ENCODE measurements at regions not wholly inside any gene's neighbourhood (a gene's known extent, or its start where the extent isn't known, plus 50 kb on each side); places are given as distances from the start of the nearest gene placed in this dataset.

GRCh38 chr15:92803536-92803851 lies 96.6 kb upstream of the CHD2 start (continued):
- TF ChIP-seq BCLAF1 (IDR thresholded peaks at IDR 0.05) (no peak), ZNF280D (CRISPR knock-in tag; IDR thresholded peaks at IDR 0.05) (no peak), NR3C1 (CRISPR knock-in tag; IDR thresholded peaks at IDR 0.05) (no peak), ZNF704 (CRISPR knock-in tag; IDR thresholded peaks at IDR 0.05; ENCODE audit: borderline replicate concordance) (no peak), ZMYM3 (CRISPR knock-in tag; IDR thresholded peaks at IDR 0.05) (peak; percentile 67; the same call in 1 of the 2 replicates), JUN (CRISPR knock-in tag; IDR thresholded peaks at IDR 0.05) (no peak), TGIF2 (CRISPR knock-in tag; IDR thresholded peaks at IDR 0.05) (no peak), KMT2B (CRISPR knock-in tag; IDR thresholded peaks at IDR 0.05) (no peak), RFXANK (CRISPR knock-in tag; IDR thresholded peaks at IDR 0.05) (no peak), ZBTB34 (CRISPR knock-in tag; IDR thresholded peaks at IDR 0.05) (no peak), SAP130 (CRISPR knock-in tag; IDR thresholded peaks at IDR 0.05; ENCODE audit: low read depth) (no peak), ZNF121 (CRISPR knock-in tag; IDR thresholded peaks at IDR 0.05) (peak; percentile 100), ZNF280B (CRISPR knock-in tag; IDR thresholded peaks at IDR 0.05; ENCODE audit: borderline replicate concordance) (no peak)
